Heart right ventricle (tissue), 16 donors: ENCODE measurements at regions not wholly inside any gene's neighbourhood (a gene's known extent, or its start where the extent isn't known, plus 50 kb on each side); places are given as distances from the start of the nearest gene placed in this dataset.

Experiments
- ATAC-seq, 8 donors: fragments of 200-7000 bp; cut with Tn5 transposase; one replicate each; pipeline ENCODE4 v1.9.1; 2020; ENCODE audit warnings: mild to moderate bottlenecking in 8 of 8, moderate library complexity in 8 of 8, moderate number of reproducible peaks in 1 of 8
- DNase-seq, 2 donors: peaks; one replicate each; pipeline ENCODE4 v3.0.0-alpha.2; 2020
- H3K27ac ChIP-seq, 10 donors: fragments of 200-600 bp; sonication (generic) in 2 of 10; one replicate each; pipeline versions ENCODE4 v1.5.0 to v1.8.0; 2020 to 2022; ENCODE audit warnings: mild to moderate bottlenecking in 3 of 10
- H3K27me3 ChIP-seq, 7 donors: fragments of 200-600 bp; one replicate each; pipeline ENCODE4 v1.8.0; 2021 to 2022; ENCODE audit warnings: mild to moderate bottlenecking in 2 of 7
- H3K36me3 ChIP-seq, 9 donors: fragments of 200-600 bp; sonication (generic) in 1 of 9; one replicate each; pipeline versions ENCODE4 v1.5.0 to v1.8.0; 2020 to 2022; ENCODE audit warnings: mild to moderate bottlenecking in 2 of 9
- H3K4me1 ChIP-seq, 9 donors: fragments of 200-600 bp; sonication (generic) in 1 of 9; one replicate each; pipeline versions ENCODE4 v1.5.0 to v1.8.0; 2020 to 2022; ENCODE audit warnings: mild to moderate bottlenecking in 4 of 9
- H3K4me3 ChIP-seq, 10 donors: fragments of 200-600 bp; sonication (generic) in 2 of 10; one replicate each; pipeline versions ENCODE4 v1.5.0 to v1.8.0; 2020 to 2022; ENCODE audit warnings: mild to moderate bottlenecking in 7 of 10, moderate library complexity in 2 of 10
- H3K9me3 ChIP-seq, 11 donors: fragments of 200-600 bp in 10 of 11; sonication (generic) in 2 of 11; one replicate each; pipeline versions ENCODE4 v1.5.0 to v1.8.0; 2013 to 2022; ENCODE audit warnings: mild to moderate bottlenecking in 2 of 11, control low read depth in 1 of 11, moderate library complexity in 1 of 11
- CTCF ChIP-seq, 9 donors: fragments of 200-600 bp; sonication (generic) in 2 of 9; IDR thresholded peaks; one replicate each; pipeline versions ENCODE4 v1.5.0 to v1.8.0; 2021 to 2022; ENCODE audit warnings: antibody characterized with exemption in 9 of 9, mild to moderate bottlenecking in 5 of 9, moderate library complexity in 1 of 9
- WGBS, 2 donors: extraction: QIAGEN DNeasy Blood & Tissue Kit; methylation state at CpG; one replicate each; pipeline ENCODE4 v1.1.7; 2013; ENCODE audit warnings: inconsistent platforms in 1 of 2; 5-methylcytosine and 5-hydroxymethylcytosine counted together
- intact Hi-C, 10 donors: fragments of 100-400 bp; cut with DNase I; formaldehyde crosslinking; loops; one replicate each; pipeline versions ENCODE4 v1.11.1 to v1.14.2; 2022
- donor health status: Arrhythmogenic right ventricular cardiomyopathy.
- donor health status: ischemic (EF 13 %, LVEDD 7.1; RV severe dilation, severe dysfunction).
- donor health status: healthy with polysubstance abuse.
- donor health status: DM: no; HTN: yes; CAD: no.
- donor health status: DM: no; HTN: no; CAD: no.
- donor health status: ischemic (EF 25% LVEDD 6.9; RV normal size, moderate dysfunction).
- donor health status: ischemic (EF 25% LVEDD 5.7; RV mildly dilated, moderate dysfunction).
- donor health status: healthy.
- donor health status: DM: yes; HTN: yes; CAD: no.
- donor health status: Ischemic cardiomyopathy.
- donor health status: ischemic (EF 35%, LVEDD 5.7; RV mildly dilated, moderate dysfunction).
- donor health status: nonischemic (EF 11% LVEDD 7.7; RV severe dilation, severe dysfunction).
- donor health status: DM: yes; HTN: yes; CAD: no.
- donor health status: PGD.
- donor health status: ischemic (EF 29% LVEDD 5.4; RV normal size, mild dysfunction).
- donor health status: nonischemic (EF 23%, LVEDD 6.1; RV moderate dilation, normal function).

GRCh38 chr6:117034971-117035370 lies 157.9 kb downstream of the RFX6 start:
- intact Hi-C loops, result no loop called here
- peaks cover 0 to 18% (median 0%) of the 10 kb centered on the region in 11 donors for H3K9me3 ChIP-seq

GRCh38 chr6:117050301-117050700 lies 173.3 kb downstream of the RFX6 start:
- ATAC-seq (peak in 1 of 8 donors; percentile 52), DNase-seq (no peak)
- Histone ChIP-seq H3K27ac (no peak overlapping the region), H3K27me3 (no peaks in the 10 kb centered on the region), H3K9me3 (peaks cover 0 to 15% (median 0%) of the 10 kb centered on the region in 11 donors), H3K4me1 (no peaks in the 10 kb centered on the region), H3K36me3 (no peaks in the 10 kb centered on the region), H3K4me3 (no peak overlapping the region)
- no peak for TF ChIP-seq CTCF (IDR thresholded peaks at IDR 0.05)
- intact Hi-C loops, result no loop called here
- 76 to 90% methylated on average over 3 of the region's 3 CpGs for WGBS, 2 donors

More at GRCh38 chr6:117034971-117035370, 157.9 kb downstream of the RFX6 start:
- no peak for TF ChIP-seq CTCF (IDR thresholded peaks at IDR 0.05)
- no peak overlapping the region for H3K27ac ChIP-seq
- ATAC-seq (no peak), DNase-seq (no peak)
- no peaks in the 10 kb centered on the region for H3K27me3 ChIP-seq
- 82 to 83% methylated on average over 4 of the region's 4 CpGs for WGBS, 2 donors
- H3K4me1 ChIP-seq, result no peaks in the 10 kb centered on the region
- no peak overlapping the region for H3K4me3 ChIP-seq
- H3K36me3 ChIP-seq, result no peaks in the 10 kb centered on the region

DNA sequence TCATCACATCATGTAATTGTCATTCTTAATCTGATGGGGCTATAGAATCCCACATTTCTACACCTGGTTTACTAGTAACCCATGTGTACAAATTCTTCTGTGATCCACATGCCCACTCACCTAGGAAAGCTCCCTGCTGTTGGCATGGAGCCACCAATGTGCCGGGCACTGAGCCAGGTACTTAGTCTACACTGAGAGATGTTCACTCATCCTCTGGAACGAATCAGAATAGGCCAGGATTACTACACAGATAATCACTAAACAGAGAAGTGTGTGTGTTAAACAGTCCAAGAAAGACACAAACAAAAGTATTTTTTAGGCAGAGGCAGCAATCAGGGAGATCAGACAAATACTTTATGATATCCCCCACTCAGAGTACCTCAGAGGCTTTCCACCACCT lies 193.2 kb upstream of the VGLL2 start:
- Histone ChIP-seq H3K9me3 (no peaks in the 10 kb centered on the region), H3K4me1 (peaks cover 0 to 9% (median 0%) of the 10 kb centered on the region in 9 donors), H3K4me3 (no peak overlapping the region), H3K27ac (no peak overlapping the region), H3K27me3 (no peaks in the 10 kb centered on the region), H3K36me3 (no peaks in the 10 kb centered on the region)
- intact Hi-C loops, result no loop called here
- ATAC-seq, result peak in 2 of 8 donors; percentile 39 to 47
- 34 to 36% methylated on average over 2 of the region's 2 CpGs for WGBS, 2 donors
- DNase-seq, result peak; percentile 34 to 35
- TF ChIP-seq CTCF (IDR thresholded peaks at IDR 0.05), result no peak

DNA sequence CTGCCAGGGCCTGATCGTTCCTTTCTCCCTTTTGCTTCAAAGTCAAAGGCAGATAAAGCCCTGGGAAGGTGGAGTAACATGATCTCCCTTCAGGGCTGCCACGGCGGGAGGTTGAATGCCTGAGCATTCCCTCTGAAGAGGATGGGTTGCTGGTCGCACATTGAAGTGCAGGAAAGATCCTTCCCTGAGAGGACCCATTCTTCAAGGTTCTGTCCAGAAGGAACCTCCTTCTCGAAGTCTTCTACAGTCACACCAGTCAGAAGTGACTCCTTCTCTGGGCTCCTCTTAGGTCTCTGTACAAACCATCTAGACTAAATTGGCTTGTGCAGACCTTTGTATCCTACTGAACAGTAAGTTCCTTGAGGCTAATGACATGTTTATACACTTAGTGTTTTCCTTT lies 192.6 kb upstream of the VGLL2 start:
- Histone ChIP-seq H3K36me3 (no peaks in the 10 kb centered on the region), H3K4me3 (no peak overlapping the region), H3K4me1 (peaks cover 0 to 9% (median 0%) of the 10 kb centered on the region in 9 donors), H3K27ac (no peak overlapping the region), H3K9me3 (no peaks in the 10 kb centered on the region), H3K27me3 (no peaks in the 10 kb centered on the region)
- intact Hi-C loops, result no loop called here
- DNase-seq, result no peak
- no peak for TF ChIP-seq CTCF (IDR thresholded peaks at IDR 0.05)
- ATAC-seq, result no peak
- WGBS, 2 donors, result 40% methylated on average over 5 of the region's 5 CpGs
